GM12891 (cell line): ENCODE measurements at regions not wholly inside any gene's neighbourhood (a gene's known extent, or its start where the extent isn't known, plus 50 kb on each side); places are given as distances from the start of the nearest gene placed in this dataset.

Source experiments
- DNase-seq: peaks from one replicate; pipeline ENCODE4 v3.0.0; 2011; ENCODE audit warnings: low spot score; ENCODE audit not compliant: insufficient read length
- FAIRE-seq: peaks from 2 replicates; lab custom pipeline; 2011; peaks lifted over from hg19 to GRCh38; lab: Jason Lieb, UNC
- PAX5 ChIP-seq: IDR thresholded peaks from 2 replicates; pipeline ENCODE4 v1.6.1; 2011; ENCODE audit warnings: low read length, moderate library complexity, mild to moderate bottlenecking; ENCODE audit not compliant: insufficient read depth, severe bottlenecking
- POLR2A ChIP-seq: IDR thresholded peaks from 2 replicates; pipeline ENCODE4 v1.6.1; 2011; ENCODE audit warnings: low read depth, low read length, control low read depth
- POLR2AphosphoS5 ChIP-seq: IDR thresholded peaks from 2 replicates; pipeline ENCODE4 v1.6.1; 2011; ENCODE audit warnings: low read depth, low read length, control low read depth
- POU2F2 ChIP-seq: IDR thresholded peaks from 2 replicates; pipeline ENCODE4 v1.6.1; 2011; ENCODE audit warnings: low read depth, mild to moderate bottlenecking, control low read depth, low read length, moderate library complexity
- SPI1 ChIP-seq: IDR thresholded peaks from 2 replicates; pipeline ENCODE4 v1.6.1; 2011; ENCODE audit warnings: low read depth, low read length, control low read depth
- TAF1 ChIP-seq: IDR thresholded peaks from 2 replicates; pipeline ENCODE4 v1.6.1; 2011; ENCODE audit warnings: low read depth, low read length, control low read depth

DNA sequence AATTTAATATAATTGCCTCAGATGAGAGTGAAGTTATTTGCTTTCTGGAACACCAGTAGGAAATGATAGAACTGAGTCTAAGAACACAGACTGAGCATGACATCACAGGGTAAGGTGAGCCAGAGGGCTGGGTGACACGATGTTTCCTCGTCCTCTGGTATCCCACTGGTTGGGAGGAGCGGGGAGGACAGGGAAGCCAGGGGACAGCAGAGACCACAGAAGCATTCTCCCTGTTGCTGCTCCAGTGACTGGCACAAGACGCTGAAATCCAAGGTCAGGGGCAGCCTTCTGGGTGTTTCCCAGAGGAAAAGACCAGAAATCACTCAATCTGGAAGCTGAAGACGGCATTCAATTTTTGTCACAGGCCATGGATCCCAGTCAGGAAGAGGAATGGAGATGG lies 363.4 kb upstream of the SOX11 start:
- FAIRE-seq, result no peak

DNA sequence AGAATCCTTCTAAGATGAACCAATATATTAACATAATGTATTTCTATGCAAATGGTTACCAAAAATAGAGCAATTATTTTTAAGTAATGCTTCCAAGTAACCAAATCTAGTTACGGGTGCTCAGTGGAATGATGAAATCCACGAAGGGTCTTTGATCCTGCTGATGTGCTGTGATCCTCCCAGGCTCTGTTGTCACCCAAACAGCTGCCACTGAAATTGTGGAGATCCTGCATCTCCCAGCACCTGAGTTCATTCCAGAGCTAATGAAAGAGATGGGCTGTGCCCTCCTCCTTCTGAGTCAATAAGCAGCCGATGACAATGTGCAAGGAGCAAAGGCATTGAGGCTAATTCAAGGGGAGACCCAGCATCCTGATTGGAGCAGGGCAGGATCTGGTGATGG lies 362.4 kb upstream of the SOX11 start:
- no peak for TF ChIP-seq POLR2AphosphoS5
- TF ChIP-seq SPI1, result no peak
- TF ChIP-seq POLR2A, result no peak
- TF ChIP-seq POU2F2, result no peak
- no peak for TF ChIP-seq TAF1
- TF ChIP-seq PAX5, result no peak
- FAIRE-seq (no peak), DNase-seq (no peak)

More for the DNA sequence above, 363.4 kb upstream of the SOX11 start:
- DNase-seq, result no peak
- TF ChIP-seq POU2F2 (no peak), SPI1 (no peak), POLR2A (no peak), POLR2AphosphoS5 (no peak), TAF1 (no peak), PAX5 (no peak)

DNA sequence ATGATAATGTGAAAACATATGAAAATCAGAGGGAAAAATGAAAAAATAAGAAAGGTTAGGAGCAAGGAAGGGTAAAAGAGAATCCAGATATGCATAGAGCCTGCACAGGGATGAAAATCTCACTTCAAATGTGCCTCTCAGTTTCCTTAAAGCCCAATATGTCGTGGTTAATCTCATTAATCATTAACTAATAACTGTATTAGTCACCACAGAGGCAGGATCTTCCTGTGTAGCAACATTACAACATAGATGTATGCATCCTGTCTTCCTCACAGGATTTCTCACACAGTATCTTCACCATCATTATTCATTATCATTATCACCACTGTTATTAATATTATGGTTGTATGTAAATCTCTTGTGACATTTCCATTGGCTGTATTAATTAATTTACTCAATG lies 361.2 kb upstream of the SOX11 start:
- FAIRE-seq (no peak), DNase-seq (no peak)
- TF ChIP-seq POU2F2, result no peak
- no peak for TF ChIP-seq POLR2AphosphoS5
- no peak for TF ChIP-seq TAF1
- TF ChIP-seq SPI1, result no peak
- no peak for TF ChIP-seq PAX5
- TF ChIP-seq POLR2A, result no peak

DNA sequence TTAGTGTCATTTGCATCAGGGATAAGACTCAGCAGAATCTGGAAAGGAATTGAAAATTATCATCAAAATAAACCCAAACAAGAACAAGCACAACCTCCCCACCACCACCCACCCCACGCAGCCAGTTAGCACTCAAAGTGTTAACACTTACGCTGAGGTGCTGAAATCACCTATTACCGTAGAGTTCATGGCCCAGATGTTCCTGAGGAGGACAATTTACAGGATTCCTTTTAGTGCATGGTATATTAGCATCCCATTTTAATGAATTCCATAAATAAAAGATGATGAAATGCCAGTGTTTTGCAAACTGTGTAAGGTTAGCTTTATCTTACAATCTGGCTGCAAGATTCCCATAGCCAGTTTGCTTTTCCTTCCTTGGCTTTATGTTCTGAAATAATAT lies 359.3 kb upstream of the SOX11 start:
- DNase-seq, result no peak
- no peak for TF ChIP-seq POU2F2
- TF ChIP-seq SPI1, result no peak
- TF ChIP-seq TAF1, result no peak
- TF ChIP-seq POLR2AphosphoS5, result no peak
- TF ChIP-seq PAX5, result no peak
- TF ChIP-seq POLR2A, result no peak
- no peak for FAIRE-seq

DNA sequence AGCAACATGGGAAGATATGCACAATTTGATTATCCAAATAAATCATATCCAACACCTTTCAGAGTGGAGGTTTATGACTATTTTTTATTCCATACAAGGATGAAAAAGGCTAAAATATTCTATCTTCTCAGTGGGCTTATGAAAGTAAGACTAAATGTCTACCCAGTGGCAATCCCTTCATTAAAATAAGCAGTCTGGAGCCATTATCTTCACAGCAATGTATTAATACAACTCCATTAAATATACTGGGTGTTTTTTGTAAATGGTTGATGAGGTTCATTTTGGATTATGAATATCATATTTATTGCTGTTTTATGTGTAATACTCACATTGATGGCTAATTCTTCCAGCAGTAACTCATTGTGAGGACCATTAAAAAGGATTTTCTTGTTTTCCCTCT lies 352.7 kb upstream of the SOX11 start:
- FAIRE-seq (no peak), DNase-seq (no peak)
- TF ChIP-seq POLR2A (no peak), POU2F2 (no peak), PAX5 (no peak), SPI1 (no peak), POLR2AphosphoS5 (no peak)

DNA sequence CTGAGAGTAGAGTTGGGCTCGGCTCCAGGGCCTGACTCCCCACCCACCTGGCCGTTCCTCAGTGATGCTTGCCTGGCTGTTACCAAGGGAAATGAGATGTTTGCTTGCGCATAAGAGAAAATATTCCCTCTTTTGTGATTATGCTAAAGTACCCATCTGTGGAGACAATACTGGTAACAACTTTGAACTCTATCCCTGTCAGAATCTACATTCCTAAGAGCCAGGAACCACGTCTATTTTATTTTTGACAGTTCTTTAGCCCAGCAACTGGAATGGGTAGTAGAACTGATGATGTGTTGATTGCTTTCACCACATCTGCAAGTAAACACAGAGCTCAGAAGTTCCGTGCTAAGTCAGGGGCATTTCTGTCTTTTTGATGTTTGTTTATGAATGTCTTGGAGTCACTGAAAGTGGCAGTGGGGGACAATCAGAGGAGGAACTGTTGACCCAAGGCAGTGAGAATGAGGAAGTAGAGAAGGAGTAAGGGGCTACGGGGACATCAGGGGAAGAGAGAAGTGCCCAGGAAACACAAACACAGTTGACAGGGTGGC lies 348.3 kb upstream of the SOX11 start:
- DNase-seq, result no peak
- no peak for TF ChIP-seq TAF1
- FAIRE-seq, result no peak

DNA sequence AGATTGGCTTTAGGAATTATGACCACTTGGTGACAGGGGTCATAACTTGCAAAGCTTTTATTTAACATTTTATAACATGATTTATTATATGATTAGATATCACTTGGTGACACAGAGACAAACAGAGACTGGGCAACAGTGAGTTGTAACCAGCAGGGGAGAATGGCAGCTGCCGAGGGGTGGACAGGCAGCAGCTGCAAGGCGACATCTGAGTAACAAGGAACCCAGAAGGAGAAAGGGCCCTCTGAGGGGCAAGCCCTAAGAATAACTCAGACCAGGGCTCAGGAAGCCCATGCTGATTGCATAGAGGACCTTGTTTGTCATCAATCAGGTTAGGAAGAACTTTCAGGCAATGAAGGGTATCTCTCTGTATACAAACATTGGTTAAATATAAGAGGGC lies 339.9 kb upstream of the SOX11 start:
- TF ChIP-seq PAX5 (no peak), POLR2A (no peak), POLR2AphosphoS5 (no peak), SPI1 (no peak), TAF1 (no peak), POU2F2 (no peak)
- no peak for FAIRE-seq
- DNase-seq, result no peak

DNA sequence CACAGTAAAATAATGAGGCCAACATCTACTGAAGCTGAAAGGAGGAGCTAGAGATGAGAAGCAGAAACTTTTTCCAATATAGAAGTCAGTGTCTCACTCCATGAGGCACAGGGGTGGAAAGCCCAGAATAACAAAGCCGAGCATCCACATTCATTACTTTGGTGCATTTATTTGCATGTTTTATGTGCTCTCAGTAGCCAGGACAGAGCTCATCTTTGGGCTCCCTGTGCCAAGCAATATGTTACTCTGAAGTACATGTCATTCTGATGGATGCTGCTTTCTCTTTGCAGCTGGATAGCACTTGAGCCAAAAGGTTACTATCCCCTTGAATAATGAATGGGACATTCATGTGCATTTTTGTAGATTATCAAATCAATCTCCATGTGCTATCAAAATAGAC lies 338.6 kb upstream of the SOX11 start:
- TF ChIP-seq SPI1 (no peak), POLR2AphosphoS5 (no peak), POU2F2 (no peak), TAF1 (no peak), PAX5 (no peak), POLR2A (no peak)
- FAIRE-seq, result no peak
- no peak for DNase-seq

DNA sequence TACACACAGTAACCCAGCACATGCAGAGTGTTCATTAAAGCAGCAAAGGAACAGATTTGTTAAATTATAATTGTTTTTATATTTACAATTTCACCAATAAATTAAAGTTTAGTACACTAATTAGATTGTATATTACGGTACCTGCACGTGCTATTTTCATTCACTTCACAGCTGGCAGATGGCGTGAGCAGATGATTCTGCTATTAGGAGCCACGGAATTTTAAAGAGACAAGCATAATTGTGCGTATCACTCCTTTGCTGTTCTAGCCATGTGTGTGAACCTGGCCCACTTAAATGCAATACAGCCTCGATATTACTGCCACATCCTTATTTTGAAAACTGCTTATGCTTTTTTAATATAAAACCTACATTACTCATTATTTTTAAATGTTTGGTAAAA lies 332.8 kb upstream of the SOX11 start:
- FAIRE-seq, result no peak
- DNase-seq, result no peak
- no peak for TF ChIP-seq POU2F2
- no peak for TF ChIP-seq POLR2AphosphoS5
- no peak for TF ChIP-seq SPI1
- TF ChIP-seq POLR2A, result no peak
- no peak for TF ChIP-seq TAF1
- TF ChIP-seq PAX5, result no peak

DNA sequence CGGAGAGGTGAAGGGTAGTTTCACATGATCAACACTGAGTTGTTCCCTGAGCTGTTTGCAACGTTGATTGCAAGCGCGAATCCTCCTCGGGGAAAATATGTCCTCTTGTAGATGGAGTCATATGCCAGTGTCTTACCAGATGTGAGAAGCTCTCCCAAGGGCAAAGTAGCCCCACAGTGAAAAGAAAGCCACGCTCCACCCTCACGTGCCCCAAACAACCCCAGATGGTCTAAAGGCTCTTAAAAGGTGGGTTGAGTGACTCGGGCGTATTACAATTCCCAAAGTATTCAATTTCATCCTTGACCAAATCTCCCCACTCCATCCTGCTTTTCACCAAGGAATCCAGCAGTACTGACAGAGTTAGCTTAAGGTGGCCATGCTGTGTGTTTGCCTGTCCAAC lies 332.1 kb upstream of the SOX11 start:
- FAIRE-seq (no peak), DNase-seq (no peak)
- TF ChIP-seq TAF1 (no peak), SPI1 (no peak), POLR2AphosphoS5 (no peak), POLR2A (no peak), POU2F2 (no peak), PAX5 (no peak)
